Fibroblast of skin of left biceps (primary cell): ENCODE measurements at regions not wholly inside any gene's neighbourhood (a gene's known extent, or its start where the extent isn't known, plus 50 kb on each side); places are given as distances from the start of the nearest gene placed in this dataset.

ENCODE experiments used
- DNase-seq, 2 experiments: peaks; one replicate each; pipeline ENCODE4 v3.0.0-alpha.2; 2013; ENCODE audit warnings: low read depth in 2 of 2

DNA sequence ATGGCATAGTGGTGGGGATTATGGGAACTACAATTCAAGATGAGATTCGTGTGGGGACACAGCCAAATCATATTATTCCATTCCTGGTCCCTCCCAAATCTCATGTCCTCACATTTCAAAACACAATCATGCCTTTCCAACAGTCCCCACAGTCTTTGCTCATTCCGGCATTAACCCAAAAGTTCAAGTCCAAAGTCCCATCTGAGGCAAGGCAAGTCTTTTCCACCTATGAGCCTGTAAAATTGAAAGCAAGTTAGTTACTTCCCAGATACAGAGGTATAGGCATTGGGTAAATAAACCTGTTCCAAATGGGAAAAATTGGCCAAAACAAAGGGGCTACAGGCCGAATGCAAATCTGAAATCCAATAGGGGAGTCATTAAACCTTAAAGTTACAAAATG lies 1063.2 kb downstream of the CDH11 start:
- no peak for DNase-seq

GRCh38 chr16:64051824-64052223 lies 1070.0 kb downstream of the CDH11 start:
- peak; percentile 2 to 15 for DNase-seq

GRCh38 chr16:64047878-64048277 lies 1074.0 kb downstream of the CDH11 start:
- DNase-seq: no peak

DNA sequence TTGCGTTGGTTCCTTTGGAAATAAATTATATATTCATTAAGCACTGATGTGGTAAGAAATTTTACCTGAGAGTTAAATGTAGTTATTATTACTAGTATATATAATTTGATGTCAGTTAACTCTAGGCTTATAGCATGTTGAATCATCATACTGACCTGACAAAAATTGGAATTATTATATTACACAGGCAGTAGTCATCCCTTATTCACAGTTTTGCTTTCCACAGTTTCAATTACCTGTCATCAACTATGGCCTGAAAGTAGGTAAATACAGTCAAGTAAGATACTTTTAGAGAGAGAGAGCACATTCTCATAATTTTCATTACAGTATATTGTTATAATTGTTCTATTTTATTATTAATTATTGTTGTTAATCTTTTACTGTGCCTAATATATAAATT lies 1074.7 kb downstream of the CDH11 start:
- DNase-seq: no peak

GRCh38 chr16:64035337-64035736 lies 1086.5 kb downstream of the CDH11 start:
- DNase-seq: no peak

DNA sequence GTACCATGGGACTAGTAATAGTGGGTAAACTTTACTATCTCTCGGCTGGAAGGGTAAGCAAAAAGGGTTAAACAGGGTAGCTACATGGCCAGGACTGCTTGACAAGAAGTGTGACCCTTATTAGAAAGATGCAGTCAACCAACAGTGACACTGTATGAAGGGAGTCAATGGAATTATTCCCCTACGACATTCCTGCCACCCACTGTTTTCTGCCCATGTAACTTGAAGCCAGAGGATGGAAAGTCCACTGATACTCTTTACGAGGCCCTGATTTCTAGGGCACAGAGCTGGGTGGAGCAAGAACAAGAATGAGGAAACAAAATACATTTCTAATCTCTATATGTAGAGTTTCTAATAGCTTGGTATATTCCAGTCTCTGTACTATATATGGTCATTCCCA lies 1102.5 kb downstream of the CDH11 start:
- no peak for DNase-seq

DNA sequence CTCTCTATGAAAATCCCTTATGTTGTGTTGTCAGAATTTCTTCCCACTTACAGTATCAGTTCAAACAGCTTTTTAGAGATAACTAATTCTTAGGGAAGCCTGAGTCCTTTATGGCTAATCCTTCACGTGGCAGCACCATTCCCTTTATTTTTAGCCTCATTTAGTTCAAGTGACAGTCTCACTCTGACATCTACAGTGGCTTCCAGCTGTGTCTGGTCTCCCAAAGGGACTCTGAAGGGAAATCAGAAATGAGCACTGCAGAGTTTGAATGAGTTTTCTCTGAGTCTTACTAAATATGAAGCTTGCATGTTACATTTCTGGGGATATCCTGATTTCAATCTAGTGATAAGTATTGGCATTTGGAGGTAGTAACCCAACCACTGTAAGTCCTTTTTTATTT lies 1104.1 kb downstream of the CDH11 start:
- DNase-seq: no peak

- no peak for DNase-seq
Observed at GRCh38 chr16:64013856-64014255, 1108.0 kb downstream of the CDH11 start.

DNA sequence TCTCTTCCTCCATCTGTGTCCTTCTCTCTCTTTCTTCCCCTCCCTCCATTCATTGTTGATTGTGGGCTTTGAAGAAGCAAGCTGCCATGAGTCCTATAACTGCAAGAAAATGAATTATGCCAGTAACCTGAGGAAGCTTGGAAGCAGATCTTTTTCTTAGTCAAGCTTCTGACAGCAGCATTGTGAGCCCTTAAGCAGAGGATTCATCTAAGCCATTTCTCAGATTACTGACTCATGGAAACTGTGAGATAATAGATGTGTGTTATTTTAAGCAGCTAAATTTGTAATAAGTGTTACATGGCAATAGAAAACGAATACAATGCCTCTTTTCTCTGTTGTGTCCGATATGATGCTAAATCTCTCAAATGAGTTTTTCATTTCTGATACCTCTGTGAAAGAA lies 1109.7 kb downstream of the CDH11 start:
- peak in 1 of 2 experiments; percentile 2 for DNase-seq

DNA sequence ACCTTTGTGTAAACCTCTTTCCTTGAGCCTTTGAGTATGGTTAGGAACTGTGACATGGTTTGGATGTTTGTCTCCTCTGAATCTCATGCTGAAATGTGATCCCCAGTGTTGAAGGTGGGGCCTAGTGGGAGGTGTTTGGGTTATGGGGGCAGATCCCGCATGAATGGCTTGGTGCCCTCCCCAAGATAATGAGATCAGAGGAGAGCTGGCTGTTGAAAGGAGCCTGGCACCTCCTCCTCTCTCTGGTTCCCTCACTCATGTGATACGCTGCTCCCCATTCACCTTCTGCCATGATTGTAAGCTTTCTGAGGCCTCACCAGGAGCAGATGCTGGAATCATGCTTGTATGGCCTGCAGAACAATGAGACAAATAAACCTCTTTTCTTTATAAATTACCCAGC lies 1110.2 kb downstream of the CDH11 start:
- no peak for DNase-seq

GRCh38 chr16:64008131-64008530 lies 1113.7 kb downstream of the CDH11 start:
- DNase-seq: no peak

GRCh38 chr16:64004116-64004515 lies 1117.7 kb downstream of the CDH11 start:
- no peak for DNase-seq

- DNase-seq: no peak
Observed at GRCh38 chr16:63995025-63995424, 1126.8 kb downstream of the CDH11 start.

- no peak for DNase-seq
Observed at GRCh38 chr16:63983401-63983800, 1138.5 kb downstream of the CDH11 start.

- no peak for DNase-seq
Observed at GRCh38 chr16:63982741-63983140, 1139.1 kb downstream of the CDH11 start.

GRCh38 chr16:63982110-63982509 lies 1139.8 kb downstream of the CDH11 start:
- DNase-seq: no peak

GRCh38 chr16:63981639-63982038 lies 1140.2 kb downstream of the CDH11 start:
- no peak for DNase-seq

GRCh38 chr16:63980763-63981162 lies 1141.1 kb downstream of the CDH11 start:
- no peak for DNase-seq

- no peak for DNase-seq
Observed at GRCh38 chr16:63978240-63978639, 1143.6 kb downstream of the CDH11 start.

- DNase-seq: no peak
Observed at GRCh38 chr16:63976345-63976744, 1145.5 kb downstream of the CDH11 start.

DNA sequence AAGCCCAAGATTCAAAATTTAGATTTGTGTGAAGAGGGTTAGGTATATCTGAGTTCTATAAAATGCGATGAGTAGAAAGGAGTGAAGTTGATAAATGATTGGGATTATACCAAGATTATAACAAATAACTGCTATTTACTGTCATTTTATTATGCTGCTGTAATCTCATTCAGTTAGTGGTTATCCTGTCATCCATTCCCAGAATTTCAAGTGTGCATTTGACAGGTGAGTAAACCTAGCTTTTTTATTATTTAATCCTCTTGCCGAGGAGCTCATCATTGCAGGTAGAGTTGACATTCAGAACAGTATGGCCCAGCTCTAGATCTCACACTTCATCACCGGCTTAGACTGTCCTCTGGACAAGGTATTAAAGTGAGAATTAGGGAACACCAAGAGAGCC lies 1146.2 kb downstream of the CDH11 start:
- DNase-seq: no peak

DNA sequence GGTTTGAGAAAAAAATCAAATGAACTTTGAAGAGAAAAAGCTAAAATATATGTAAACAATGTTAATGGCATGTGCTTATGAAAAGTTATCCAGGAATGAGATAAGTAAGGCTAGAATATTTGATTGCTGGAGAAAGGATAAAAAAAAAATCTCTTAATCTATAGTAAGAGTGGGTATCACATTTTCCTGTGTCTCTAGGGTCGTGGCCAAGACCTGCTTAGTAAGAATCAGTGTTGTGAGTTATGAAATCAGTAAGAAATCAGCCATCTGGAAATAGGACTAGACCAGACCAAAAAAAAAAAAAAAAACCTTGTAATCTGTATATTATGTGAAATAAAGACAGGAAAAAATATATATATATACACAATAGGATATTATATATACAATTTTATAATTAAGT lies 1153.9 kb downstream of the CDH11 start:
- DNase-seq: no peak

DNA sequence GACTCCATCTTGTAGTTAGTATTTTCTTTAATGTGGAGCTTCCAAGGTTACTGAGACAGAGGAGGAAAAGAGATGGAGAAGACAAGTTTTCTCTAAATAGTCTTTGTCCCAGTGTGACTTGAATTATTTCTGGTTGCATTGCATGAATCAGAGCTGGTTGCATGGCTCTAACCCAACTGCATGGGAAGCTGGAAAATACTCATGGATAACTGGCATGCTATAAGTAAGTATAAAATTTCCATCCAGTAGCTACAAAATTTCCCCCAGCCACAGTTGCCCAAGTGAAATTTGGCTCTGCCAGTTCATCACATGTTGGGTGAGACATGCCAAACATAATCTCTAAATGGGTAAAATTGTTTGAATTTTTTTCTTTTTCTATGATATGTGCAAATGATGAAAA lies 1161.5 kb downstream of the CDH11 start:
- no peak for DNase-seq

- no peak for DNase-seq
Observed at GRCh38 chr16:63947022-63947421, 1174.8 kb downstream of the CDH11 start.

GRCh38 chr16:63945806-63946205 lies 1176.1 kb downstream of the CDH11 start:
- peak; percentile 31 to 33 for DNase-seq
